Stimulated activated memory B cell treated with anti-CD40 and anti-IgM and Interleukin-4, amounts not matched to agents 10 μg/mL and 1 μg/mL and 100 μg/mL, for 72 hours (primary cell): ENCODE measurements at regions not wholly inside any gene's neighbourhood (a gene's known extent, or its start where the extent isn't known, plus 50 kb on each side); places are given as distances from the start of the nearest gene placed in this dataset.

Experiments used
- ATAC-seq: fragments of 150-1000 bp; cut with Tn5 transposase; 2 replicates; pipeline ENCODE4 v1.10.0; 2021
- H3K27ac Mint-ChIP-seq: one replicate; pipeline ENCODE4 v1.8.0; 2022; ENCODE audit warnings: mild to moderate bottlenecking, mixed read lengths
- H3K27me3 Mint-ChIP-seq: one replicate; pipeline ENCODE4 v1.8.0; 2022; ENCODE audit warnings: mixed read lengths
- H3K36me3 Mint-ChIP-seq: one replicate; pipeline ENCODE4 v1.8.0; 2022; ENCODE audit warnings: mixed read lengths
- H3K4me1 Mint-ChIP-seq: one replicate; pipeline ENCODE4 v1.8.0; 2022; ENCODE audit warnings: mixed read lengths
- H3K4me3 Mint-ChIP-seq: one replicate; pipeline ENCODE4 v1.8.0; 2022; ENCODE audit warnings: mild to moderate bottlenecking, moderate library complexity, mixed read lengths
- H3K9me3 Mint-ChIP-seq: one replicate; pipeline ENCODE4 v1.8.0; 2022; ENCODE audit warnings: mixed read lengths

DNA sequence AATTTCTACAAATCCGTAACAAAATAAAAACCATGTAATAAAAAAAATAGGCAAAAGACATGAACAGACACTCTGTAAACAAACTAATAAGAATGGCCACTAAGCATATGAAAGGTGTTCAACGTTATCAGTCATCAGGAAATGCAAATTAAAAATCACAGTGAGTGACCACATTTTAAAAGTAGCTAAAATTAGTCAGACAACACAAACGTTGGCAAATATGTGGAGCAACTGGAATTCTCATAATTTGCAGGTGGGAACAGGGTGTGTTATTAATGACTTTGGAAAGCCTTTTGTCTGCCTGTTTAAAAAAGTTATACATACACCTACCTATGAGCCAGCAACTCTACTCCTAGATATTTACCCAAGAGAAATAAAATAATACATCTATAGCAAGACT lies 164.4 kb downstream of the RMI1 start:
- ATAC-seq: no peak
- peaks cover 18% of the 10 kb centered on the region for H3K4me1 Mint-ChIP-seq
- no peak overlapping the region for H3K27ac Mint-ChIP-seq
- peaks cover 41% of the 10 kb centered on the region for H3K27me3 Mint-ChIP-seq
- no peak overlapping the region for H3K4me3 Mint-ChIP-seq
- no peaks in the 10 kb centered on the region for H3K36me3 Mint-ChIP-seq
- no peaks in the 10 kb centered on the region for H3K9me3 Mint-ChIP-seq

GRCh38 chr9:84145780-84146179 lies 165.2 kb downstream of the RMI1 start:
- Mint-ChIP-seq H3K27ac (no peak overlapping the region), H3K9me3 (no peaks in the 10 kb centered on the region), H3K27me3 (peaks cover 34% of the 10 kb centered on the region), H3K4me1 (peaks cover 12% of the 10 kb centered on the region), H3K36me3 (no peaks in the 10 kb centered on the region), H3K4me3 (no peak overlapping the region)
- ATAC-seq: no peak

DNA sequence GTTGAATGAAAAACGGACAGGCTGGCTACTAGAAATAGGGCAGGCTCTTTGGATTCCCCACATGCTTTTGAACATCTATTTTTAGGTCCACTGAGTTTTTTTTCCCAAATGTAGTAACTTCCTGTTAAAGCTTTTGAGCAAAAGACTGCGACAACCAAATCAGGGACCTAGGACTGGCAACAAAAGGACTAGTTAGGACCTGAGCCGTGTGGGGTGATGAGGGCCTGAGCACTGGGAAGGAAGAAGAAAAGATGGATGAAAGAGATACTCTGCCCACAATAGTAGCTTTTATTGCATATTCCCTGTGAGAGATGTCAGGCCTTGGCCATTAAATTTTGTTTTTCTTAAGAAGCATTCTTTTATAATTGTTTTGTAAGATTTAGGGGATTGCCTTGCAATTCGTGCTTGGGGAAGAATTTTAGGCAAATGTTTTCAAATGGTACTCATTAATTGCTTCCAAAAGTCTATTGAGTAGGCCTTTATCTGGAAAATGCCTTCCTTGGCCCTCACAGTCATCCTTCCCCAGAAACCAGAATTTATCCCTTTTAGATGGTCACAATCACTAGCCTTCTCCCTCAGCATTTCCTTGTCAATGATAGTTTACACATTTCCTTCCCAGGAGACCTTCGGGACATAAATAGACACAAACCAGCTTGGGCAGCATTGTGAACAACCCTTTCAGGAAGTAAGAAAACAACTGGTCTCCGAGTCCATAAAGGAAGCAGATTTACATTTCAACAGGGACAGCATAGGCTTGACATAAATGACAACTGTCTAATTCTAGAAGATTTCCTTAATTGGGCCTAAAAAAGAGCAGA lies 166.5 kb downstream of the RMI1 start:
- peaks cover 21% of the 10 kb centered on the region for H3K27me3 Mint-ChIP-seq
- no peak for ATAC-seq
- H3K36me3 Mint-ChIP-seq: no peaks in the 10 kb centered on the region
- H3K4me3 Mint-ChIP-seq: no peak overlapping the region
- H3K27ac Mint-ChIP-seq: no peak overlapping the region
- no peaks in the 10 kb centered on the region for H3K9me3 Mint-ChIP-seq
- H3K4me1 Mint-ChIP-seq: peaks cover 8% of the 10 kb centered on the region

GRCh38 chr9:84151236-84151635 lies 170.6 kb downstream of the RMI1 start:
- no peak overlapping the region for H3K27ac Mint-ChIP-seq
- H3K4me1 Mint-ChIP-seq: peaks cover 8% of the 10 kb centered on the region
- ATAC-seq: no peak
- no peaks in the 10 kb centered on the region for H3K36me3 Mint-ChIP-seq
- no peaks in the 10 kb centered on the region for H3K9me3 Mint-ChIP-seq
- no peak overlapping the region for H3K4me3 Mint-ChIP-seq
- no peaks in the 10 kb centered on the region for H3K27me3 Mint-ChIP-seq

DNA sequence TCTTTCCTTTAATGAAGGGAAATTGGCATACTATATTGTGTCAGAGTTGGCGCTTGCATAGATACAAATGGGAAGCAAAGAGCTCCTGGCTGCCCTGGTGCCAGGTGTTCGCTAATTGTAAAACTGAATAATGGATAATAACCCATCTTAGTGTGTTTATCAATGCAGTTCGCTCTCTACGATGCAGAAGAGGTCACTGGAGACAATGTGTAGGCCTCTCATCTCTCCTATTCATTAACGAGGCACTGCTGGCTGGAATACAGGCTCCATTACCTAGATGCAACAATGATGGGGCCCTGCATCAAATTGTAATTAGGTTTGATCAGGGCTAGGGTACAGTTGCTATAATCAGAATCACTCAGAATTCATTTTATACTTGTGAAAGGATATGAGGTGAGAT lies 171.0 kb downstream of the RMI1 start:
- no peak for ATAC-seq
- H3K27ac Mint-ChIP-seq: no peak overlapping the region
- no peaks in the 10 kb centered on the region for H3K36me3 Mint-ChIP-seq

GRCh38 chr9:84152204-84152603 lies 171.6 kb downstream of the RMI1 start:
- Mint-ChIP-seq H3K9me3 (no peaks in the 10 kb centered on the region), H3K27me3 (no peaks in the 10 kb centered on the region), H3K4me1 (peaks cover 3% of the 10 kb centered on the region), H3K4me3 (no peak overlapping the region), H3K27ac (no peak overlapping the region), H3K36me3 (no peaks in the 10 kb centered on the region)
- no peak for ATAC-seq

More for the DNA sequence above, 171.0 kb downstream of the RMI1 start:
- peaks cover 8% of the 10 kb centered on the region for H3K4me1 Mint-ChIP-seq
- H3K4me3 Mint-ChIP-seq: no peak overlapping the region
- no peaks in the 10 kb centered on the region for H3K9me3 Mint-ChIP-seq
- no peaks in the 10 kb centered on the region for H3K27me3 Mint-ChIP-seq

GRCh38 chr9:84153885-84154284 lies 173.3 kb downstream of the RMI1 start:
- no peaks in the 10 kb centered on the region for H3K27me3 Mint-ChIP-seq
- no peaks in the 10 kb centered on the region for H3K4me1 Mint-ChIP-seq

DNA sequence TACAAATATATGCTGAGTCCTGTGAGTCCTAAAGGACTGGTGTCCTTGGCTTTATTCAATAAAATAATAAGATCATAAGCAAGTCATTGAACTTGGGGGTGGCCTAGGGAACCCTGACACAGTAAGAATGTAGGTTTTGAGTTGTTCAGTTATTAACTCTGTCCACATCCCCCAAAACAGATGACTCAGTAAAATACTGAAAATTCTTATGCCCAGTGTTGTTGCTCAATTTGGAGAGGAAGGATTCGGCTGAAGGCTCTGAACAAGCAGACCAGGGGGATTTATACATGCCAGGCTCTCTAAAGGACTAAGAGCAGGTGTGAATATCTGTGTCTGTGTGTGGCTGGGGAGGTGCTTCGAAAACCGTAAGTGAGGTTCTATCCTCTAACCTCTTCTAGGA lies 173.7 kb downstream of the RMI1 start:
- no peaks in the 10 kb centered on the region for H3K36me3 Mint-ChIP-seq
- H3K27me3 Mint-ChIP-seq: no peaks in the 10 kb centered on the region
- no peaks in the 10 kb centered on the region for H3K4me1 Mint-ChIP-seq
- H3K27ac Mint-ChIP-seq: no peak overlapping the region
- H3K9me3 Mint-ChIP-seq: no peaks in the 10 kb centered on the region
- H3K4me3 Mint-ChIP-seq: no peak overlapping the region
- no peak for ATAC-seq

More at GRCh38 chr9:84153885-84154284, 173.3 kb downstream of the RMI1 start:
- Mint-ChIP-seq H3K9me3 (no peaks in the 10 kb centered on the region), H3K36me3 (no peaks in the 10 kb centered on the region), H3K27ac (no peak overlapping the region), H3K4me3 (no peak overlapping the region)
- no peak for ATAC-seq

DNA sequence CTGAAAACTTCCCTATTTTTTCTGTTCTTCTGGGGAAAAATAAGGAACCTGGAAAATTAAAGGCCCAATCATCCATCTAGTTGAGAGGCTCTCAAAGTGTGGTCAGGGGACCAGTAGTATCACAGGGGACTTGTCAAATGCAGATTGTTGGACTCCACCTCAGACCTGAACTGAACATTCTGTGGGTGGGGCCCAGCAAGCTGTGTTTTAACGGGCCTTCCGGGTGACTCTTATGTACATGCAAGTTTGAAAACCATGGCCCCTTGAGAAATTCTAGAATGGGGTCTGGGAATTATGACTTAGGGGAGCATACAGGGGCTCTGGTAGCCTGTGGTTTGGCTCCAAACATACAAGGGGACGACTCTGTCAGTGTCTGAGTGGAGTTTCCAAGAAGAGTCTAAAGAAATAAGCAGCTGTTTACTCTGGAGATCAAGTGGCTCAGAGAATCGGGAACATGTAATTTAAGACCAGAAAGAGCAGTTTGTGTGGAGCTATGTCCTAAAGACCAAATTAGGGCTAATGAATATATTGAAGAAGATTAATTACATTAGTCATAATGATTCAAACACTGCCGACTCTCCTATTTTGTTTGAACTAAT lies 177.4 kb downstream of the SLC28A3 start:
- Mint-ChIP-seq H3K27ac (no peak overlapping the region), H3K4me1 (no peaks in the 10 kb centered on the region), H3K9me3 (no peaks in the 10 kb centered on the region), H3K4me3 (no peak overlapping the region), H3K27me3 (peaks cover 31% of the 10 kb centered on the region), H3K36me3 (no peaks in the 10 kb centered on the region)
- ATAC-seq: no peak

- Mint-ChIP-seq H3K9me3 (no peaks in the 10 kb centered on the region), H3K4me3 (no peak overlapping the region), H3K27me3 (peaks cover 13% of the 10 kb centered on the region), H3K4me1 (no peaks in the 10 kb centered on the region), H3K27ac (no peak overlapping the region), H3K36me3 (no peaks in the 10 kb centered on the region)
- no peak for ATAC-seq
Measured at GRCh38 chr9:84166891-84167290, 173.7 kb downstream of the SLC28A3 start.

DNA sequence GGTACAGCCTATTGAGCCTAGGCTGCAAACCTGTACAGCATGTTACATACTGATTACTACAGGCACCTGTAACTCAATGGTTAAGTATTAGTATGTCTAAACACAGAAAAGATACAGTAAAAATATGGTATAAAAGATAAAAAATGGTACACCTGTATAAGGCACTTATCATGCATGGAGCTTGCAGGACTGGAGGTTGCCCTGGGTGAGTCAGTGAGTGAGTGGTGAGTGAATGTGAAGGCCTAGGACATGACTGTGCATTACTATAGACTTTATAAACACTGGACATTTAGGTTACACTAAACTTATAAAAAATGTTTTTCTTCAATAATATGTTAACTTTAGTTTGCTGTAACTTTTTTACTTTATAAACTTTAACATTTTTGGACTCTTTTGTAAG lies 171.3 kb downstream of the SLC28A3 start:
- Mint-ChIP-seq H3K4me3 (no peak overlapping the region), H3K4me1 (peaks cover 6% of the 10 kb centered on the region), H3K27ac (no peak overlapping the region), H3K27me3 (peaks cover 16% of the 10 kb centered on the region), H3K36me3 (no peaks in the 10 kb centered on the region), H3K9me3 (no peaks in the 10 kb centered on the region)
- no peak for ATAC-seq

DNA sequence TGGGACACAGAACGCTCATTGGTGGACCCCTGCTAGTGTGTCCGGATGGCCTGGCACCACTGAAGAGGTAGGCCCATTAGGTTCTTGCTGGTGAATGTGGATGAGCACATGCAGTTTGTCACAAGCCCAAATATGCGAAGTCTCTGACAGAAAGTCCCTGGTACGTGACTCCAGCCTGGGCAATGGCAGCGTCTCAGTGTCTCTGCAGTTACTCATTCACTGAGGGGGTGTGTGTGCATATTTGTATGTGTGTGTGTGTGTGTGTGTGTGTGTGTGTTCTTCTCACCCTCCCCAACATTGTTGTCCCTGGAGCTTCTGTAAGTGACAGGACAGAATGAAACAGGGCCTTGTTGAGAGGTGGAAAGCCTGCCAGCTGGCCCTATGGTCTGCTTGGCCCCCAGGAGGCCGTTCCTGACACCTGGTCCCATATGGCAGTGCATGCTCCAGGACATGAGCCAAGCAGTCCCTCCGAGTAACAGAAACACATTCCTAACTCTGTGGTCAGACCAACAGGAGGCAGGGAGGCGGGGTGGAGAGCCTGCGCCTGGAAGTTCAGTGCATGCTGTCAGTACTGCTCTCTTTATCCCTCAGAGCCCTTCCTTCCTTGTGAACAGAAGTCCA lies 169.9 kb downstream of the SLC28A3 start:
- Mint-ChIP-seq H3K36me3 (no peaks in the 10 kb centered on the region), H3K27ac (no peak overlapping the region)
- no peak for ATAC-seq

DNA sequence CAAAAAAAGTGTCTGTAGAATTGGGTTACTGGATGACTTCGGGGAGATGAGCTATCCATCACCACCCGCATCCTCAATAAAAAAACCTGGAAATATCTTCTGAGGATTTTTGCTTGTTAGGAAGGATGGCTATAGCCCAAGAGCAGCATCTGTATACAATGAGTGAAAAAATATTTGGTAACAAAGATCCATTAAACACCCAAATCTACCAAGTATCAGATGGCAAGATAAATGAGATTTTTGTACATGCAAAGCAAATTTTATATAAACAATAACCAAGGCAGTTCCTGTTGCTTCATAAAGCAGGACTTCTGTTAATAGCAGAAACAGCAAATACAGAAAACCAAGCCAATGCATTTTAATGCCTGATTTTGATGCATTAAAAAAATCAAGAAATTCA lies 166.6 kb downstream of the SLC28A3 start:
- Mint-ChIP-seq H3K4me1 (peaks cover 6% of the 10 kb centered on the region), H3K9me3 (peaks cover 2% of the 10 kb centered on the region), H3K27ac (no peak overlapping the region), H3K27me3 (peaks cover 17% of the 10 kb centered on the region), H3K36me3 (no peaks in the 10 kb centered on the region), H3K4me3 (no peak overlapping the region)
- no peak for ATAC-seq

More for the DNA sequence above, 169.9 kb downstream of the SLC28A3 start:
- peaks cover 6% of the 10 kb centered on the region for H3K4me1 Mint-ChIP-seq
- no peaks in the 10 kb centered on the region for H3K9me3 Mint-ChIP-seq
- H3K4me3 Mint-ChIP-seq: no peak overlapping the region
- H3K27me3 Mint-ChIP-seq: peaks cover 16% of the 10 kb centered on the region

GRCh38 chr9:84174486-84174885 lies 166.1 kb downstream of the SLC28A3 start:
- H3K4me3 Mint-ChIP-seq: no peak overlapping the region
- H3K4me1 Mint-ChIP-seq: peaks cover 6% of the 10 kb centered on the region
- H3K27ac Mint-ChIP-seq: no peak overlapping the region
- peaks cover 2% of the 10 kb centered on the region for H3K9me3 Mint-ChIP-seq
- H3K27me3 Mint-ChIP-seq: peaks cover 22% of the 10 kb centered on the region
- no peaks in the 10 kb centered on the region for H3K36me3 Mint-ChIP-seq
- ATAC-seq: no peak

- Mint-ChIP-seq H3K27me3 (peaks cover 48% of the 10 kb centered on the region), H3K27ac (no peak overlapping the region), H3K4me3 (no peak overlapping the region), H3K9me3 (peaks cover 2% of the 10 kb centered on the region), H3K4me1 (peaks cover 12% of the 10 kb centered on the region), H3K36me3 (no peaks in the 10 kb centered on the region)
- no peak for ATAC-seq
Measured at GRCh38 chr9:84177407-84177806, 163.2 kb downstream of the SLC28A3 start.

DNA sequence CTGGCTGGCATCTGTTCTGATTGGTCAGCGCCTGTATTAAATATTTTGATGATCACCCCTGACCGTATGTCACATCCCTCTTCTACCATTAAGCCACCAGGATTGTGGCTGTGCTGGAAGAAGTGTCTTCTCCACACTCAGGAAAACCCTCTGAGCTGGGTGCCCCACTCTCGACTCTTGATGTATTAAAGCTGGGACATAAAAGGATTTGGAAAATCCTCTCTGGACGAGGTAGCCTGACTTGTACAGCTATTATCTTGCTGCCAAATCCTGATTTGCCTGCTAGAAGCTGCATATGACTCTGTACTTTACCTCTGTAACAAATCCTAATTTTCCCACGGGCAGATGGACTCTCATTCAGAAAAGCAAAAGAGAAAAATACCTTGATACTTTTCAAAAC lies 161.0 kb downstream of the SLC28A3 start:
- ATAC-seq: no peak
- H3K4me1 Mint-ChIP-seq: peaks cover 6% of the 10 kb centered on the region
- no peak overlapping the region for H3K27ac Mint-ChIP-seq
- H3K4me3 Mint-ChIP-seq: no peak overlapping the region
- H3K27me3 Mint-ChIP-seq: peaks cover 40% of the 10 kb centered on the region
- no peaks in the 10 kb centered on the region for H3K36me3 Mint-ChIP-seq
- peaks cover 2% of the 10 kb centered on the region for H3K9me3 Mint-ChIP-seq
